GM12878 (cell line): ENCODE measurements at regions not wholly inside any gene's neighbourhood (a gene's known extent, or its start where the extent isn't known, plus 50 kb on each side); places are given as distances from the start of the nearest gene placed in this dataset.

Experiments used
- TF ChIP-seq, protein P1 (sequence below): IDR thresholded peaks from 2 replicates; pipeline ENCODE4 v1.6.1; 2012; ENCODE audit warnings: low read depth, low read length, improper control_type of control experiment
- TF ChIP-seq, protein P2 (sequence below): IDR thresholded peaks from 2 replicates; pipeline ENCODE4 v1.6.1; 2012; ENCODE audit warnings: low read depth, low read length, improper control_type of control experiment

DNA sequence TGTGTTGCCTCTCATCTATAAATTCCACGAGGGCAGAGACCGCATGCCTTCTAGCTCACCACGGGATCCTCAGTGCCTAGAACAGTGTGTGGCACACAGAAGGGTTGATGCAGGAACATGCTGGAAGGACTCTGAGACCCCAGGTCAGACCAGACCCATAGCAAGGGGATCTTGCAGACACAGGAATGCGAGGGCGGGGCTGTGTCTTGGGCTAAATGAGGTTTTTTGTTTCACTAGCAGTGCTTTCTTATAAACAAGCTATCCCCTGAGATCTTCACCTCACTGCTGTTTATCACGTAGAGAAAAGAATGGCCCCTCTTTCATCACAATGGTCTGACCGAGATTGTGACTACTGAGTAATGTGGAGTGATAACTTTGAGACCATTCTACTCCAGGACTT is 122.4 kb downstream of the IRX2 start:
- TF ChIP-seq, protein P1, sequence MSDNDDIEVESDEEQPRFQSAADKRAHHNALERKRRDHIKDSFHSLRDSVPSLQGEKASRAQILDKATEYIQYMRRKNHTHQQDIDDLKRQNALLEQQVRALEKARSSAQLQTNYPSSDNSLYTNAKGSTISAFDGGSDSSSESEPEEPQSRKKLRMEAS, result no peak
- TF ChIP-seq, protein P2, sequence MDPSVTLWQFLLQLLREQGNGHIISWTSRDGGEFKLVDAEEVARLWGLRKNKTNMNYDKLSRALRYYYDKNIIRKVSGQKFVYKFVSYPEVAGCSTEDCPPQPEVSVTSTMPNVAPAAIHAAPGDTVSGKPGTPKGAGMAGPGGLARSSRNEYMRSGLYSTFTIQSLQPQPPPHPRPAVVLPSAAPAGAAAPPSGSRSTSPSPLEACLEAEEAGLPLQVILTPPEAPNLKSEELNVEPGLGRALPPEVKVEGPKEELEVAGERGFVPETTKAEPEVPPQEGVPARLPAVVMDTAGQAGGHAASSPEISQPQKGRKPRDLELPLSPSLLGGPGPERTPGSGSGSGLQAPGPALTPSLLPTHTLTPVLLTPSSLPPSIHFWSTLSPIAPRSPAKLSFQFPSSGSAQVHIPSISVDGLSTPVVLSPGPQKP, result no peak
